Left ventricle myocardium inferior (tissue), 1 donor: ENCODE measurements at regions not wholly inside any gene's neighbourhood (a gene's known extent, or its start where the extent isn't known, plus 50 kb on each side); places are given as distances from the start of the nearest gene placed in this dataset.

ENCODE experiments used
- DNase-seq: peaks from one replicate; pipeline ENCODE4 v3.0.0-alpha.2; 2020
- H3K27ac ChIP-seq: fragments of 200-600 bp; replicated peaks from 2 replicates; pipeline ENCODE4 v1.8.0; 2021
- H3K27me3 ChIP-seq: fragments of 200-600 bp; 2 replicates; pipeline ENCODE4 v1.8.0; 2021; ENCODE audit warnings: low read depth
- H3K36me3 ChIP-seq: fragments of 200-600 bp; 2 replicates; pipeline ENCODE4 v1.8.0; 2021
- H3K4me1 ChIP-seq: fragments of 200-600 bp; 2 replicates; pipeline ENCODE4 v1.8.0; 2021
- H3K4me3 ChIP-seq: fragments of 200-600 bp; 2 replicates; pipeline ENCODE4 v1.8.0; 2021; ENCODE audit warnings: mild to moderate bottlenecking, moderate library complexity
- H3K9me3 ChIP-seq: fragments of 200-600 bp; replicated peaks from 2 replicates; pipeline ENCODE4 v1.8.0; 2021
- intact Hi-C: fragments of 100-400 bp; cut with micrococcal nuclease; formaldehyde crosslinking; loops from one replicate; pipeline ENCODE4 v1.11.0; 2022
- TF ChIP-seq, protein P1 (sequence below): fragments of 200-600 bp; IDR thresholded peaks from 2 replicates; pipeline ENCODE4 v1.8.0; 2021; ENCODE audit warnings: antibody characterized with exemption, mild to moderate bottlenecking, borderline replicate concordance
- donor health status: DM: no; HTN: yes; CAD: no; lungs with severe emphysema.

DNA sequence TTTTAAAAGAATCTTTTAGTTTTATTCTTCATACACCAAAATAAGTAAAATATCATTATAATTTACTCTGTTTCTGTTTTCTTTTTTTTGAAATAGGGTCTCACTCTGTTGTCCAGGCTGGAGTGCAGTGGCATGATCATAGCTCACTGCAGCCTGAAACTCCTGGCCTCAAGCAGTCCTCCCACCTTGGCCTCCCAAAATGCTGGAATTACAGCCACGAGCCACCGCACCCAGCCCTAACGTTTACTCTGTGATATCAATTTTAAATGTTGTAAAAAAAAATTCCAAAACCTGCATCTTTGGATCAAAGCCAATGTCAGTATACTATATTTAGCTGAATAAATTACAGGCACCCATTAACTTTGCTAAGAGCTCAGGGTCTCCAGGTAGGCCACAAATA, 437.1 kb upstream of the USP15 start:
- intact Hi-C loops: no loop called here
- Histone ChIP-seq H3K27me3 (no peaks in the 10 kb centered on the region), H3K4me1 (no peaks in the 10 kb centered on the region), H3K9me3 (no peaks in the 10 kb centered on the region), H3K36me3 (no peaks in the 10 kb centered on the region), H3K27ac (no peak overlapping the region), H3K4me3 (no peak overlapping the region)
- no peak for DNase-seq
- TF ChIP-seq, protein P1, sequence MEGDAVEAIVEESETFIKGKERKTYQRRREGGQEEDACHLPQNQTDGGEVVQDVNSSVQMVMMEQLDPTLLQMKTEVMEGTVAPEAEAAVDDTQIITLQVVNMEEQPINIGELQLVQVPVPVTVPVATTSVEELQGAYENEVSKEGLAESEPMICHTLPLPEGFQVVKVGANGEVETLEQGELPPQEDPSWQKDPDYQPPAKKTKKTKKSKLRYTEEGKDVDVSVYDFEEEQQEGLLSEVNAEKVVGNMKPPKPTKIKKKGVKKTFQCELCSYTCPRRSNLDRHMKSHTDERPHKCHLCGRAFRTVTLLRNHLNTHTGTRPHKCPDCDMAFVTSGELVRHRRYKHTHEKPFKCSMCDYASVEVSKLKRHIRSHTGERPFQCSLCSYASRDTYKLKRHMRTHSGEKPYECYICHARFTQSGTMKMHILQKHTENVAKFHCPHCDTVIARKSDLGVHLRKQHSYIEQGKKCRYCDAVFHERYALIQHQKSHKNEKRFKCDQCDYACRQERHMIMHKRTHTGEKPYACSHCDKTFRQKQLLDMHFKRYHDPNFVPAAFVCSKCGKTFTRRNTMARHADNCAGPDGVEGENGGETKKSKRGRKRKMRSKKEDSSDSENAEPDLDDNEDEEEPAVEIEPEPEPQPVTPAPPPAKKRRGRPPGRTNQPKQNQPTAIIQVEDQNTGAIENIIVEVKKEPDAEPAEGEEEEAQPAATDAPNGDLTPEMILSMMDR: no peak

DNA sequence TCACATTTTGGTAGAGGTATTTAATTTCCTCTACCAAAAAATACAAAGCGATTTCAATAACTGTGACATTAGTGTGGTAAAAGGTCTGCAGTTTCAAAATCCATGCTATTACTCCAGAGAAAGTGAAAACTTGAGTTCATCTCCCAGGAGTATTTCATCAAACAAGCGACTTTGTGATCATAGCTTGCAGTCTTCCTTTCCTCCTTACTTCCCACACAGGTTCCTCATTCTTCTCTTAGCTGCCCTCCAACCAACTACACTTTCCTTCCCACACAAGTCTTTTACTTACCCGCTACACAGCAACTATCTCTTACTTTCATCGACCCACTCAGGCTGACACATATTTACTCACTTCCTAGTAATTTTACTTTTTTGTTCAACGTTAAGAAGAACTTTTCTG, 413.4 kb upstream of the USP15 start:
- DNase-seq: no peak
- H3K9me3 ChIP-seq: peaks cover 4% of the 10 kb centered on the region
- no peaks in the 10 kb centered on the region for H3K36me3 ChIP-seq
- H3K27ac ChIP-seq: no peak overlapping the region
- H3K27me3 ChIP-seq: no peaks in the 10 kb centered on the region
- TF ChIP-seq, protein P1: no peak
- intact Hi-C loops: no loop called here
- H3K4me1 ChIP-seq: no peaks in the 10 kb centered on the region
- no peak overlapping the region for H3K4me3 ChIP-seq

DNA sequence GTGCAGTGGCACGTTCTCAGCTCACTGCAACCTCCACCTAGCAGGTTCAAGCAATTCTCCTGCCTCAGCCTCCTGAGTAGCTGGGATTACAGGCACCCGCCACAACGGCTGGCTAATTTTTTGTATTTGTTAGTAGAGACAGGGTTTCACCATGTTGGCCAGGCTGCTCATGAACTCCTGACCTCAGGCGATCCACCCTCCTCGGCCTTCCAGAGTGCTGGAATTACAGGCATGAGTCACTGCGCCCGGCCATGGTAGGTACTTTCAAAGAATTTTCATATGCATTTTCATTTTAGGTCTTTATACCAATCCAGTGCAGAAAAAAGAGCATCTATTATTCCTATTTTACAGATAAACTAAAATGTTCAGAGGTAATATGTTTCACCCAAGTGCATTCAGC, 411.3 kb upstream of the USP15 start:
- intact Hi-C loops: no loop called here
- Histone ChIP-seq H3K27ac (no peak overlapping the region), H3K4me1 (no peaks in the 10 kb centered on the region), H3K4me3 (no peak overlapping the region), H3K27me3 (no peaks in the 10 kb centered on the region), H3K9me3 (peaks cover 3% of the 10 kb centered on the region), H3K36me3 (no peaks in the 10 kb centered on the region)
- TF ChIP-seq, protein P1: no peak
- no peak for DNase-seq

DNA sequence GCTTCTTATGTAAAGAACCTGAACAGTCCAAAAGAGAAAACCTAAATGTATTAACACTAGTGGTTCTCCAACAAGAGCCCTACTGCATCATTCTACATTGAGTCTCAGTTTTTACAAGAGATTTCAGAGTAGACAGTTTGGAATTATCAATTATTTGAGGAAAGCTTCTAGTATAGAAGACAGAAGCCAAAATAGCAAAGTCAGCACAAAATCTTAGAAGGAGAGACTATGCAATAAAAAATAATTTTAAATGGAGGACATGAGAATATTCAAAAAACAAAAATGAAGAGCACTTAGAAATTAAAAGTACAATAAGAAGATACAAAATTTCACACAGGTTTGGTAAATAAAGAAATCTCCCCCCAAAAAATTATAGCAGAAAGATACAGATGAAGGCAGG, 406.3 kb upstream of the USP15 start:
- H3K9me3 ChIP-seq: peaks cover 18% of the 10 kb centered on the region
- TF ChIP-seq, protein P1: no peak
- no peaks in the 10 kb centered on the region for H3K4me1 ChIP-seq
- DNase-seq: no peak
- intact Hi-C loops: no loop called here
- no peak overlapping the region for H3K27ac ChIP-seq
- no peaks in the 10 kb centered on the region for H3K27me3 ChIP-seq
- H3K4me3 ChIP-seq: no peak overlapping the region
- no peaks in the 10 kb centered on the region for H3K36me3 ChIP-seq

DNA sequence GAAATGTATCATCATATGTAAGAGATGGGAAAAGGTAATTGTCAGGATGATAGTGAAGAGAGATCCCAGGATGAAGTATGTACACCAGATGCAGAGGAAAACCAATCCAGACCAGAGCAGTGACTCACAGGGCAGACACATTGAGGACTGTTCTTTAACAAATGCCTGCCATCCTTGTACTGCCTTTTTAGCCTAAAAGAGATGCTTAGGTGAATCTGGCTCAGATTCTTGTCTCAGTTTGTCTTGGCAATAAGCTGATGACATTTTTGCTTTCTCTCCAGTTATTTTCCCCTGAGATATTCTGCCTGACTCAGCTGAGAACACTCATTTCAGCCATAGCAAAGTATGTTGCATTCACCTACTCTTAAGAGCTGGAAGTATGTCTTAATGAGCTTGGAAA, 405.3 kb upstream of the USP15 start:
- Histone ChIP-seq H3K27ac (no peak overlapping the region), H3K27me3 (no peaks in the 10 kb centered on the region), H3K4me3 (no peak overlapping the region), H3K4me1 (no peaks in the 10 kb centered on the region), H3K36me3 (no peaks in the 10 kb centered on the region), H3K9me3 (peaks cover 18% of the 10 kb centered on the region)
- no peak for DNase-seq
- TF ChIP-seq, protein P1: no peak
- intact Hi-C loops: no loop called here

DNA sequence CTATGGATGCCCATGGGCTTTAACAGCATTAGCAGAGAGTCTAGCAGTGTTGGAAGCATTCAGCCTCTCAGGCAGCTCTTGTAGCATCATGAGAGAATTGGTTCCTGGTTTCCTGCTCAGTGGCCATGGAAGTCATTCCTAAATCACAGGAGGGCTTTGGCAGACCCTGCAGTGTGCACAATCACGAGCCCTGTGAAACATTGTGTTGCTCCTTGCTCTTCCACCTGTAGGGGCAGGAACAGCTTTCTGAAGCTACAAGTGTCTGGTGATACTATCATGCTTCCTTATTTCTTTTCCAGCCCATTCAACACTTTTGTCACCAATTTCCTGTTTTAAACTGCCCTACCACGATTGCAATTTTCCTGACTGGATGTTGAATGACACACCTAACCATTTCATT, 402.2 kb upstream of the USP15 start:
- Histone ChIP-seq H3K36me3 (no peaks in the 10 kb centered on the region), H3K4me3 (no peak overlapping the region), H3K4me1 (no peaks in the 10 kb centered on the region), H3K9me3 (peaks cover 18% of the 10 kb centered on the region), H3K27ac (no peak overlapping the region), H3K27me3 (no peaks in the 10 kb centered on the region)
- DNase-seq: no peak
- TF ChIP-seq, protein P1: no peak
- intact Hi-C loops: no loop called here
